ENCODE measurements at regions not wholly inside any gene's neighbourhood (a gene's known extent, or its start where the extent isn't known, plus 50 kb on each side); places are given as distances from the start of the nearest gene placed in this dataset.
A peak's percentile ranks its signal among the peaks of the same experiment; 100 is the strongest.

DNA sequence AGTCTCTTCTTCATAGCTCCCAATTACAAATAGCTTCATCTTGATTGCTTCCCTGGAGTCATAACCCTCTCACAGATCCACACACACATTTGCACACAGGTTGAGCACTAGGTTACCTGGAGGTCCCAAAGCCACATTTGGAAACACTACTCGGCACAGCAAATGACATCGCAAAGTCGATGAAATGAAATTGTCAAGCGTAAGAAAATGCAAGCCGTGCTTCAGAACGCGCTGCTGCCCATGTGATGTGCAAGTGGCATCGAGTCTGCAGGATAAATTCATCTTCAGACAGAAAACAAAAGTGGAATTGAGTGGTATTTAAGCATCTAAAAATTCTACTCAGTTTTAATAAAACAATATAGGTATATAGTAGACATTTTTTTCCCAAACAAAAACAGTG, 298.0 kb downstream of the TFAP2C start:
- H3K9me3 ChIP-seq (ENCODE audit: insufficient read depth, low read depth, low read length): no peaks in the 10 kb centered on the region
- 75% methylated on average over 8 of the region's 8 CpGs for WGBS
- H3K27me3 ChIP-seq (ENCODE audit: insufficient read depth, low read length): peaks cover 61% of the 10 kb centered on the region
- peaks cover 73% of the 10 kb centered on the region for H3K4me1 ChIP-seq (ENCODE audit: insufficient read depth, low read length)
- peak overlapping the region; percentile 92; the same call in 1 of the 2 replicates for H3K27ac ChIP-seq (ENCODE audit: low read depth, low read length)
- no peak overlapping the region; the same call in 1 of the 2 replicates for H3K4me3 ChIP-seq (ENCODE audit: low read length)
- no peak overlapping the region for H3K9ac ChIP-seq (ENCODE audit: low read depth, low read length)
- H3K36me3 ChIP-seq (ENCODE audit: insufficient read depth, low read length): no peaks in the 10 kb centered on the region

DNA sequence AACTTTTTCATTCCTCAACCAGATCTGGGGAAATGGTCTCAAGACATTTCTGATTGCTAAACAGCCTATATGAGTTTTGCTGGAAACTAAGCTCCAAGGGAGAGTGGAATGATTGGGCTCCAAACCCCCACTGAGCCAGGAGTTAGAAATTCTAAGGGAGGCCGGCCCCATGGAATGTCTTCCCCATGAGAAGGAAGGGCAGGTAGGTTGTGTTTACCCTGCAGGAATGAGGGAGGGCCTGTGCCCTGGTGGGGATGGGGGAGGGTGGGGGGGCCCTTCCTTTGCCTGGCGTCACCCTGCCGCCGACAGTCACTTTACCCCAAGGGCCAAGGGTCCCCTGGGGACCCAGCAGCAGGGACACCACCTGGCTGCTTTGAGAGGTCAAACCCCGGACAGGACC, 298.9 kb downstream of the TFAP2C start:
- Histone ChIP-seq H3K27me3 (ENCODE audit: insufficient read depth, low read length) (peaks cover 54% of the 10 kb centered on the region), H3K9ac (ENCODE audit: low read depth, low read length) (peak overlapping the region; percentile 46), H3K4me3 (ENCODE audit: low read length) (peak overlapping the region; percentile 40), H3K9me3 (ENCODE audit: insufficient read depth, low read depth, low read length) (no peaks in the 10 kb centered on the region), H3K27ac (ENCODE audit: low read depth, low read length) (peak overlapping the region; percentile 92), H3K36me3 (ENCODE audit: insufficient read depth, low read length) (no peaks in the 10 kb centered on the region), H3K4me1 (ENCODE audit: insufficient read depth, low read length) (peaks cover 73% of the 10 kb centered on the region)
- WGBS: 7% methylated on average over 5 of the region's 5 CpGs

DNA sequence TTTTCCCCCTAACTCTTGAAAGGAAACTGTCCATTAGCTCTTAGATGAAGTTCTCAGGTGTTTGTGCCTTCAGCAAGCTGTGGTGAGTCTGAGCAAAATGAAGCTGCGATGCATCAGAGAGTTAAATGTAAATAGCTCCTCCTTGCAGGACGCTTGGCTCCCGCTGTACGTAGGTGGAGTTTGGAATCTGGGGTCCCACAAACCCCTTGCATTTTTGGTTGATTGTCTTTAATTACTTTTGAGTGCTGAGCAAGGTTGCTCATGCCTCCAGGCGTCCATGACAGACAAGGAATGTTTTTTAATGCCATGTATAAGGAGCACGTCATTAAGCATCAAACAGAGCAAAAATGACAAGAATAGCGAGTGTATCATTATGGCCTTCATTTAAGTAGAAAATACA, 300.5 kb downstream of the TFAP2C start:
- Histone ChIP-seq H3K9ac (ENCODE audit: low read depth, low read length) (no peak overlapping the region; the same call in 1 of the 2 replicates), H3K27me3 (ENCODE audit: insufficient read depth, low read length) (peaks cover 38% of the 10 kb centered on the region), H3K4me3 (ENCODE audit: low read length) (peak overlapping the region; percentile 34), H3K36me3 (ENCODE audit: insufficient read depth, low read length) (no peaks in the 10 kb centered on the region), H3K4me1 (ENCODE audit: insufficient read depth, low read length) (peaks cover 61% of the 10 kb centered on the region), H3K9me3 (ENCODE audit: insufficient read depth, low read depth, low read length) (no peaks in the 10 kb centered on the region), H3K27ac (ENCODE audit: low read depth, low read length) (peak overlapping the region; percentile 66; the same call in 1 of the 2 replicates)
- WGBS: 14% methylated on average over 7 of the region's 7 CpGs

DNA sequence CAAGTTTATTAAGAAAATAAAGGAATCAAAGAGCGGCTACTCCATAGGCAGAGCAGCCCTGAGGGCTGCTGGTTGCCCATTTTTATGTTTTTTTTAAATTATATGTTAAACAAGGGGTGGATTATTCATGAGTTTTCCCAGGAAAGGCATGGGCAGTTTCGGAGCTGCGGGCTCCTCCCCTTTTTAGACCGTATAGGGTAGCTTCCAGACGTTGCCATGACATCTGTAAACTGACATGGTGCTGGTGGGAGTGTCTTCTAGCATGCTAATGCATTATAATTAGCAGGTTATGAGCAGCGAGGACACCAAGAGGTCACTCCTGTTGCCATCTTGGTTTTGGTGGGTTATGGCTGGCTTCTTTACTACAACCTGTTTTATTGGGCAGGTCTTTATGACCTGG, 301.8 kb downstream of the TFAP2C start:
- H3K4me1 ChIP-seq (ENCODE audit: insufficient read depth, low read length): peaks cover 61% of the 10 kb centered on the region
- H3K36me3 ChIP-seq (ENCODE audit: insufficient read depth, low read length): no peaks in the 10 kb centered on the region
- no peak overlapping the region for H3K4me3 ChIP-seq (ENCODE audit: low read length)
- 65% methylated on average over 6 of the region's 6 CpGs for WGBS
- peak overlapping the region; percentile 73 for H3K27ac ChIP-seq (ENCODE audit: low read depth, low read length)
- peaks cover 27% of the 10 kb centered on the region for H3K27me3 ChIP-seq (ENCODE audit: insufficient read depth, low read length)
- no peaks in the 10 kb centered on the region for H3K9me3 ChIP-seq (ENCODE audit: insufficient read depth, low read depth, low read length)
- no peak overlapping the region for H3K9ac ChIP-seq (ENCODE audit: low read depth, low read length)

DNA sequence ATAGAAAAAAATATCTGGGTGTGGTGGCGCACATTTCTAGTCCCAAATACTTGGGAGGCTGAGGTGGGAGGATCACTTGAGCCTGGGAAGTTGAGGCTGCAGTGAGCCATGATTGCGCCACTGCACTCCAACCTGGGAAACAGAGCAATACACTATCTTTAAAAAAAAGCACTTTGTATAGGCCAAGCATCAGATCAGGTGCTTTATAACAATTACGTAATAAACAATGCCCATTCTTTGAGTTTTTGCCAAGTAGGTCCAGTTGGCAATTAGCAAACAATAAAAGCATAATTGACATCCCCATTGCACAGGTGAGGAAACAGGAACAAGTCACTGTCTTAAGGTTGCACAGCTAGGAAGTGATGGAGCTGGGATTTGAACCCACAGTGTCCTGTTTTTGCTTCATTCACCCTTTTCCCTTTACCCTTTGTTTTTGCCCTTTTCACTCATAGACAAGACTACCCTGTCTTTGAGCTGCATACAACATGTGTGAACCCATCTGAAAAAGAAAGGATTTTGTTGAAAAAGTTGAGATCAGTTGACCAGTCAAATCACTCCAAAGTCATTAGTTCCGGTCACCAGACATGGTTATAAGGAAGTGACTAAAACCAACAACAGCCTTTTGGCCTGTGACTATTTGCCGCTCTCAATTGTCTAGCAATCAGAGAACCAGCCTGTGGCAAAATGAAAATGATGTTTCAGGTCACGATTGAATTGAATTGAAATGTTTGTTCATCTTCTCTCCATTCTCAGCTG, 303.6 kb downstream of the TFAP2C start:
- H3K4me1 ChIP-seq (ENCODE audit: insufficient read depth, low read length): peaks cover 42% of the 10 kb centered on the region
- 94% methylated on average over 6 of the region's 6 CpGs for WGBS
- H3K4me3 ChIP-seq (ENCODE audit: low read length): no peak overlapping the region
- no peaks in the 10 kb centered on the region for H3K9me3 ChIP-seq (ENCODE audit: insufficient read depth, low read depth, low read length)
- no peak overlapping the region for H3K27ac ChIP-seq (ENCODE audit: low read depth, low read length)
- H3K9ac ChIP-seq (ENCODE audit: low read depth, low read length): no peak overlapping the region
- peaks cover 8% of the 10 kb centered on the region; the same call in 1 of the 2 replicates for H3K27me3 ChIP-seq (ENCODE audit: insufficient read depth, low read length)
- no peaks in the 10 kb centered on the region for H3K36me3 ChIP-seq (ENCODE audit: insufficient read depth, low read length)

DNA sequence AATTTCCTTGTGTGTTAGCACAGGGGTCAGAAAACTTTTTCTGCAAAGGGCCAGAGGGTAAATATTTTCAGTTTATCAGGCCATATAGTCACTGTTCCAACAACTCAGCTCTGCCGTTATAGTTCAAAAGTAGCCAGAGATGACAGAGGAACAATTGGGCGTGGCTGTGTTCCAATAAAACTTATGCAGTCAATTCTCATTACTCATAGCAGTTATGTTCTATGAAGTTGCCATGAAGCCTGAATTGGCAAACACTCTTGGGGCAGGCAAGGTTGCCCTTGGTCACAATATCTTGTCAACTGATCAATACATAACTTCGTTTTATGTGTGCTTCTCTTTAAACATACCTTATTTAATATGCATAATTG, 304.2 kb downstream of the TFAP2C start:
- Histone ChIP-seq H3K9ac (ENCODE audit: low read depth, low read length) (no peak overlapping the region), H3K27ac (ENCODE audit: low read depth, low read length) (no peak overlapping the region), H3K36me3 (ENCODE audit: insufficient read depth, low read length) (no peaks in the 10 kb centered on the region), H3K27me3 (ENCODE audit: insufficient read depth, low read length) (0 out of 2 replicates have a peak, but pooled peaks cover 6% of the 10 kb centered on the region), H3K9me3 (ENCODE audit: insufficient read depth, low read depth, low read length) (no peaks in the 10 kb centered on the region), H3K4me1 (ENCODE audit: insufficient read depth, low read length) (peaks cover 39% of the 10 kb centered on the region), H3K4me3 (ENCODE audit: low read length) (no peak overlapping the region)
- 94% methylated on average over 3 of the region's 3 CpGs for WGBS

DNA sequence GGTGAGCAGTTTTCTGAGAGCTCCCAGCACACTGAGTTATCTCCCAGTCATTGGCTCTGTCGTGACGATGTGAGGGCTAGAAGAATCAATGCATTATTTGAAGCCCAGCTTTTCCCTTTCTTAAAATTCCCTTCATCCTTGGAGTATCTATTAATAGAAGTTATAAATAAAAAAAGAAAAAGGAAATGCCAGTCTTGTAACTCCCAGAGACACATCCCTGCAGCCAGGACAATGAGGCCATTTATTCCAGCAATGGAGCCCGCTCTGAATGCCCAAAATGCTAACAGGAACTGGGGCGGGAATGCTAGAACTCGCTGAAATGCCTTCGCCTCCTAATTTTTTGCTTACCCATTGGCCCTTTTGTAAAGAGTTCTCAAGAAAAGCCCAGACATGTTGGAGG, 305.8 kb downstream of the TFAP2C start:
- no peaks in the 10 kb centered on the region for H3K9me3 ChIP-seq (ENCODE audit: insufficient read depth, low read depth, low read length)
- 91% methylated on average over 6 of the region's 6 CpGs for WGBS

DNA sequence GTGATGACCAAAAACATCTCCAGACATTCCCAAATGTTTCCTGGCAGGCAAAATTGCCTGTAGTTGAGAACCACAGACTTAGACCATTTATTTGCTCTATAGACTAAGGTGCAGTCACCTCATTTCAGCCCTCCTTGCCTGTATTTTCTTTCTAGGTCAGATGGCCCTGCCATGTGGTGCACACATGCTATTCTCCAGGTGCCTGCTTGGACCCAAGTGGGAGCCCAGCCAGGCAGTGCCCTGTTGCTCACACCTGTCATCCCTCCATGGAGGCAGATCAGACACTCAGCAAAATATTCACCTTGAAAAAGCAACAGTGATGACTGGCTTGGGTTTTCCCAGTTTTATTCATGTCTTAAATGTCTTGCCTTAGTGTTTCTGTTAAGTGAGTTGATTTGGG, 311.4 kb downstream of the TFAP2C start:
- no peak overlapping the region for H3K27ac ChIP-seq (ENCODE audit: low read depth, low read length)
- no peaks in the 10 kb centered on the region for H3K9me3 ChIP-seq (ENCODE audit: insufficient read depth, low read depth, low read length)
- H3K9ac ChIP-seq (ENCODE audit: low read depth, low read length): no peak overlapping the region
- peaks cover 4% of the 10 kb centered on the region; the same call in 1 of the 2 replicates for H3K27me3 ChIP-seq (ENCODE audit: insufficient read depth, low read length)
- H3K4me1 ChIP-seq (ENCODE audit: insufficient read depth, low read length): 0 out of 2 replicates have a peak, but pooled peaks cover 3% of the 10 kb centered on the region
- H3K36me3 ChIP-seq (ENCODE audit: insufficient read depth, low read length): no peaks in the 10 kb centered on the region
- H3K4me3 ChIP-seq (ENCODE audit: low read length): no peak overlapping the region

More for the DNA sequence above, 305.8 kb downstream of the TFAP2C start:
- H3K36me3 ChIP-seq (ENCODE audit: insufficient read depth, low read length): no peaks in the 10 kb centered on the region
- no peak overlapping the region for H3K27ac ChIP-seq (ENCODE audit: low read depth, low read length)
- H3K4me3 ChIP-seq (ENCODE audit: low read length): no peak overlapping the region
- H3K9ac ChIP-seq (ENCODE audit: low read depth, low read length): no peak overlapping the region
- no peaks in the 10 kb centered on the region for H3K27me3 ChIP-seq (ENCODE audit: insufficient read depth, low read length)
- peaks cover 23% of the 10 kb centered on the region for H3K4me1 ChIP-seq (ENCODE audit: insufficient read depth, low read length)

DNA sequence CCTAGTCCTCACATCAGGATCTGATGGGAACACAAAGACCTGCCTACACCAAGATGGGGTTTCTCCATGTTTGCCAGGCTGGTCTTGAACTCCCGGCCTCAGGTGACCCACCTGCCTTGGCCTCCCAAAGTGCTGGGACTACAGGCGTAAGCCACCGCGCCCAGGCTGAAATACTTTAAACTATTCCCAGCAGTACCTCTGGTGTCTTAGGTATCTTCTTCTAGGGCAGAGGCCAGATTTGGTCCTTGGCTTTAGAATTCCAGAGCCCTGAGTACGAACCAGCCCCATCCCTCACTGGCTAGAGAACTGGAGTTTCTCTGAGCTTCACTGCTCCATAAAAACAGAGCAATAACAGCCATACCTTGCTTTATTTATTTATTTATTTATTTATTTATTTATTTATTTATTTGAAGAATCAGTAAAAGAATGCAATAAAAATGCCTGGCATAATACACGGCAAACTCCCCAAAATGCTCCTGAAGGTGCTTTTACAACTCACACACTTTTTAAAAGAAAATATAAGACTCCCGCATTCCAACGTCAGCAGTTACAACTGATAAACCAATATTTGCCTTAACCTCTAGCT, 312.1 kb downstream of the TFAP2C start:
- WGBS: 91% methylated on average over 8 of the region's 8 CpGs
- H3K9me3 ChIP-seq (ENCODE audit: insufficient read depth, low read depth, low read length): no peaks in the 10 kb centered on the region
- peaks cover 4% of the 10 kb centered on the region; the same call in 1 of the 2 replicates for H3K27me3 ChIP-seq (ENCODE audit: insufficient read depth, low read length)
- no peaks in the 10 kb centered on the region for H3K36me3 ChIP-seq (ENCODE audit: insufficient read depth, low read length)
- 0 out of 2 replicates have a peak, but pooled peaks cover 3% of the 10 kb centered on the region for H3K4me1 ChIP-seq (ENCODE audit: insufficient read depth, low read length)
- no peak overlapping the region for H3K9ac ChIP-seq (ENCODE audit: low read depth, low read length)
- no peak overlapping the region for H3K4me3 ChIP-seq (ENCODE audit: low read length)
- H3K27ac ChIP-seq (ENCODE audit: low read depth, low read length): no peak overlapping the region

DNA sequence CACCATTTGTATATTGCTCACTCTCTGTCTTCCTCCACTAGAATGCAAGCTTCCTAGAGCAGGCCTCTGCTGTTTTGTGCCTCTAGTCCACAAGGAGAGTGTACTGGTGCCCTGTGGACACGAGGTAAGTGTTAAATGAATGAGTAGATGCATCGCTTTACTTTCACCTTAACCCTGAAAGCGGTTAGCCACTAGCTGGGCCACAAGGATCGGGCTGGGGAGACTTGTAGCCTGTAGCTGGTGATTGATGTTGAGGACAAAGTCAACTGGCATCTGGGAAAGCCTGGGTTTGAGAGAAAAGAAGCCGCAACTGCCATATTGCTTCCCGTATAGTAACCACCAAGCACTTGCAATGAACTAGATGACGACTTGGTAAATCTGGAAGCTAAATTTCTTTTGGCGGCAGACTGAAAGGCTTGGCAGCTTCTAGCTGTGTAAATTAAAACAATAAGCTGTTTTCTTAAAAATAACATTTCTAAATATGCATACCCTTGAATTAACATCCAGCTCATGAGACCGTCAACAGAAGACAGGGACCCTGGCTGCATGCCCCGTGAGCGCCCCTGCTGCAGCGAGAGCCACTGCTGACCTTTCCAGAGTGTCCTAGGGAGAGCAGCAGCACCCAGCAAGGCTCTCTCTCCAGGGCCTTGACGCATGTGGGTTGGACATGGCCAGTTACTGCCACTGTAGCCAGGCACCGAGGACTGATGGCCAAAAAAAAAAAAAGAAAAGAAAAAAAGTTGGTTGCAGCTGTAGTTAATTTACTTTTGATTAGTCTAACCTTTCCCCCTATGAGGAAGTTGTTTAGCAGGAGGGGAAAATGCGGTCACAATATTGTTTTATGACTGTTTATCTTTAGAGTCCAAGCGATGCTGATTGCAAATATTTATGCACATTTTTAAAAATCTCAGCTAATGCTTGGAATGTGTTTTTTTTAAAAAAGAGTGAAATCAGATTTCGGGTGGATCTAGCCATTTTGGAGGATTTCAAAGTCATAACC, 315.1 kb downstream of the TFAP2C start:
- peaks cover 9% of the 10 kb centered on the region; the same call in 1 of the 2 replicates for H3K27me3 ChIP-seq (ENCODE audit: insufficient read depth, low read length)

More for the DNA sequence above, 315.1 kb downstream of the TFAP2C start:
- H3K4me3 ChIP-seq (ENCODE audit: low read length): no peak overlapping the region
- H3K4me1 ChIP-seq (ENCODE audit: insufficient read depth, low read length): 0 out of 2 replicates have a peak, but pooled peaks cover 3% of the 10 kb centered on the region
- no peak overlapping the region for H3K9ac ChIP-seq (ENCODE audit: low read depth, low read length)
- no peak overlapping the region for H3K27ac ChIP-seq (ENCODE audit: low read depth, low read length)
- H3K36me3 ChIP-seq (ENCODE audit: insufficient read depth, low read length): no peaks in the 10 kb centered on the region
- no peaks in the 10 kb centered on the region for H3K9me3 ChIP-seq (ENCODE audit: insufficient read depth, low read depth, low read length)
- WGBS: 84% methylated on average over 17 of the region's 17 CpGs
